ENCODE measurements at regions not wholly inside any gene's neighbourhood (a gene's known extent, or its start where the extent isn't known, plus 50 kb on each side); places are given as distances from the start of the nearest gene placed in this dataset.

GRCh38 chr13:65592731-65593130 is 1637.4 kb downstream of the PCDH9 start:
- TF ChIP-seq TAF1 (IDR thresholded peaks at IDR 0.05; ENCODE audit: low read depth) (no peak), MAX (IDR thresholded peaks at IDR 0.05) (no peak), EGR1 (IDR thresholded peaks at IDR 0.05) (no peak), EP300 (IDR thresholded peaks at IDR 0.05; ENCODE audit: borderline replicate concordance) (no peak)
- TF ChIP-seq, protein P1, sequence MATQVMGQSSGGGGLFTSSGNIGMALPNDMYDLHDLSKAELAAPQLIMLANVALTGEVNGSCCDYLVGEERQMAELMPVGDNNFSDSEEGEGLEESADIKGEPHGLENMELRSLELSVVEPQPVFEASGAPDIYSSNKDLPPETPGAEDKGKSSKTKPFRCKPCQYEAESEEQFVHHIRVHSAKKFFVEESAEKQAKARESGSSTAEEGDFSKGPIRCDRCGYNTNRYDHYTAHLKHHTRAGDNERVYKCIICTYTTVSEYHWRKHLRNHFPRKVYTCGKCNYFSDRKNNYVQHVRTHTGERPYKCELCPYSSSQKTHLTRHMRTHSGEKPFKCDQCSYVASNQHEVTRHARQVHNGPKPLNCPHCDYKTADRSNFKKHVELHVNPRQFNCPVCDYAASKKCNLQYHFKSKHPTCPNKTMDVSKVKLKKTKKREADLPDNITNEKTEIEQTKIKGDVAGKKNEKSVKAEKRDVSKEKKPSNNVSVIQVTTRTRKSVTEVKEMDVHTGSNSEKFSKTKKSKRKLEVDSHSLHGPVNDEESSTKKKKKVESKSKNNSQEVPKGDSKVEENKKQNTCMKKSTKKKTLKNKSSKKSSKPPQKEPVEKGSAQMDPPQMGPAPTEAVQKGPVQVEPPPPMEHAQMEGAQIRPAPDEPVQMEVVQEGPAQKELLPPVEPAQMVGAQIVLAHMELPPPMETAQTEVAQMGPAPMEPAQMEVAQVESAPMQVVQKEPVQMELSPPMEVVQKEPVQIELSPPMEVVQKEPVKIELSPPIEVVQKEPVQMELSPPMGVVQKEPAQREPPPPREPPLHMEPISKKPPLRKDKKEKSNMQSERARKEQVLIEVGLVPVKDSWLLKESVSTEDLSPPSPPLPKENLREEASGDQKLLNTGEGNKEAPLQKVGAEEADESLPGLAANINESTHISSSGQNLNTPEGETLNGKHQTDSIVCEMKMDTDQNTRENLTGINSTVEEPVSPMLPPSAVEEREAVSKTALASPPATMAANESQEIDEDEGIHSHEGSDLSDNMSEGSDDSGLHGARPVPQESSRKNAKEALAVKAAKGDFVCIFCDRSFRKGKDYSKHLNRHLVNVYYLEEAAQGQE (IDR thresholded peaks at IDR 0.05; ENCODE audit: low read depth): no peak
